Dedifferentiated amniotic fluid mesenchymal stem cell (primary cell): ENCODE measurements at regions not wholly inside any gene's neighbourhood (a gene's known extent, or its start where the extent isn't known, plus 50 kb on each side); places are given as distances from the start of the nearest gene placed in this dataset.

Experiments
- DNase-seq: peaks from one replicate; pipeline ENCODE4 v3.0.0-alpha.2; 2016; ENCODE audit errors: extremely low spot score

- no peak for DNase-seq
Measured at GRCh38 chrX:129077424-129078170, 445.7 kb downstream of the SMARCA1 start.

GRCh38 chrX:129071390-129071789 is 451.9 kb downstream of the SMARCA1 start:
- DNase-seq = no peak

- no peak for DNase-seq
Measured at GRCh38 chrX:129065895-129066294, 457.4 kb downstream of the SMARCA1 start.

GRCh38 chrX:129058405-129058804 is 464.9 kb downstream of the SMARCA1 start:
- DNase-seq = no peak

- no peak for DNase-seq
Measured at GRCh38 chrX:129043138-129043537, 480.2 kb downstream of the SMARCA1 start.

GRCh38 chrX:129041319-129041718 is 482.0 kb downstream of the SMARCA1 start:
- DNase-seq = no peak

- DNase-seq = no peak
Measured at GRCh38 chrX:129040124-129040523, 483.2 kb downstream of the SMARCA1 start.

GRCh38 chrX:129039176-129039575 is 484.1 kb downstream of the SMARCA1 start:
- DNase-seq = no peak

- DNase-seq = no peak
Measured at GRCh38 chrX:129037389-129037788, 485.9 kb downstream of the SMARCA1 start.

GRCh38 chrX:129035180-129035579 is 488.1 kb downstream of the SMARCA1 start:
- no peak for DNase-seq

- DNase-seq = no peak
Measured at GRCh38 chrX:129034196-129034595, 489.1 kb downstream of the SMARCA1 start.

GRCh38 chrX:129026202-129026601 is 497.1 kb downstream of the SMARCA1 start:
- DNase-seq = no peak

GRCh38 chrX:129025376-129025775 is 497.9 kb downstream of the SMARCA1 start:
- no peak for DNase-seq

- DNase-seq = no peak
Measured at GRCh38 chrX:129019412-129019811, 503.9 kb downstream of the SMARCA1 start.

GRCh38 chrX:129015381-129015780 is 507.9 kb downstream of the SMARCA1 start:
- DNase-seq = no peak

GRCh38 chrX:129013574-129013973 is 509.7 kb downstream of the SMARCA1 start:
- no peak for DNase-seq

- no peak for DNase-seq
Measured at GRCh38 chrX:129007631-129008030, 515.7 kb downstream of the SMARCA1 start.

GRCh38 chrX:129006491-129006890 is 516.8 kb downstream of the SMARCA1 start:
- DNase-seq = no peak

- no peak for DNase-seq
Measured at GRCh38 chrX:129000797-129001196, 522.5 kb downstream of the SMARCA1 start.

- DNase-seq = no peak
Measured at GRCh38 chrX:129000018-129000417, 523.3 kb downstream of the SMARCA1 start.

GRCh38 chrX:128992107-128992971 is 531.0 kb downstream of the SMARCA1 start:
- no peak for DNase-seq

- DNase-seq = no peak
Measured at GRCh38 chrX:128975745-128976144, 547.5 kb downstream of the SMARCA1 start.

- no peak for DNase-seq
Measured at GRCh38 chrX:128973033-128973432, 550.3 kb downstream of the SMARCA1 start.
